ENCODE measurements at regions not wholly inside any gene's neighbourhood (a gene's known extent, or its start where the extent isn't known, plus 50 kb on each side); places are given as distances from the start of the nearest gene placed in this dataset.

- DNase-seq (ENCODE audit: low spot score): no peak
Measured at GRCh38 chr7:42432644-42433043, 195.6 kb upstream of the GLI3 start.

GRCh38 chr7:42431873-42432272 is 194.9 kb upstream of the GLI3 start:
- DNase-seq (ENCODE audit: low spot score): no peak

GRCh38 chr7:42429339-42429738 is 192.3 kb upstream of the GLI3 start:
- no peak for DNase-seq (ENCODE audit: low spot score)

GRCh38 chr7:42426163-42426562 is 189.2 kb upstream of the GLI3 start:
- DNase-seq (ENCODE audit: low spot score): no peak

GRCh38 chr7:42414941-42415505 is 178.0 kb upstream of the GLI3 start:
- DNase-seq (ENCODE audit: low spot score): no peak

GRCh38 chr7:42414028-42414427 is 177.0 kb upstream of the GLI3 start:
- no peak for DNase-seq (ENCODE audit: low spot score)

- DNase-seq (ENCODE audit: low spot score): no peak
Measured at GRCh38 chr7:42409296-42409695, 172.3 kb upstream of the GLI3 start.

- no peak for DNase-seq (ENCODE audit: low spot score)
Measured at GRCh38 chr7:42407833-42408232, 170.8 kb upstream of the GLI3 start.

GRCh38 chr7:42407021-42407710 is 170.2 kb upstream of the GLI3 start:
- DNase-seq (ENCODE audit: low spot score): no peak

GRCh38 chr7:42406358-42406757 is 169.3 kb upstream of the GLI3 start:
- DNase-seq (ENCODE audit: low spot score): no peak

- DNase-seq (ENCODE audit: low spot score): no peak
Measured at GRCh38 chr7:42405782-42406181, 168.8 kb upstream of the GLI3 start.

GRCh38 chr7:42403831-42404230 is 166.8 kb upstream of the GLI3 start:
- no peak for DNase-seq (ENCODE audit: low spot score)

GRCh38 chr7:42400961-42401360 is 164.0 kb upstream of the GLI3 start:
- no peak for DNase-seq (ENCODE audit: low spot score)

GRCh38 chr7:42400211-42400772 is 163.3 kb upstream of the GLI3 start:
- DNase-seq (ENCODE audit: low spot score): no peak

- no peak for DNase-seq (ENCODE audit: low spot score)
Measured at GRCh38 chr7:42395607-42396006, 158.6 kb upstream of the GLI3 start.

- no peak for DNase-seq (ENCODE audit: low spot score)
Measured at GRCh38 chr7:42392826-42393225, 155.8 kb upstream of the GLI3 start.

GRCh38 chr7:42389697-42390096 is 152.7 kb upstream of the GLI3 start:
- no peak for DNase-seq (ENCODE audit: low spot score)

GRCh38 chr7:42385912-42386311 is 148.9 kb upstream of the GLI3 start:
- no peak for DNase-seq (ENCODE audit: low spot score)

GRCh38 chr7:42381161-42381560 is 144.2 kb upstream of the GLI3 start:
- no peak for DNase-seq (ENCODE audit: low spot score)

GRCh38 chr7:42380401-42380800 is 143.4 kb upstream of the GLI3 start:
- DNase-seq (ENCODE audit: low spot score): no peak

- no peak for DNase-seq (ENCODE audit: low spot score)
Measured at GRCh38 chr7:42378149-42378548, 141.1 kb upstream of the GLI3 start.

- no peak for DNase-seq (ENCODE audit: low spot score)
Measured at GRCh38 chr7:42373285-42373684, 136.3 kb upstream of the GLI3 start.

GRCh38 chr7:42372479-42372878 is 135.5 kb upstream of the GLI3 start:
- no peak for DNase-seq (ENCODE audit: low spot score)

- no peak for DNase-seq (ENCODE audit: low spot score)
Measured at GRCh38 chr7:42359946-42360345, 122.9 kb upstream of the GLI3 start.

All from ecto neural progenitor cell (in vitro differentiated cells).